GM12892 (cell line): ENCODE measurements at regions not wholly inside any gene's neighbourhood (a gene's known extent, or its start where the extent isn't known, plus 50 kb on each side); places are given as distances from the start of the nearest gene placed in this dataset.
"Not testable (repeated sequence)": the region's sequence is repeated elsewhere in the genome, so short reads cannot be mapped to it uniquely, and the experiment has no call there.

Experiments
- DNase-seq: peaks from one replicate; pipeline ENCODE4 v3.0.0; 2011; ENCODE audit not compliant: insufficient read length
- FAIRE-seq: peaks from 2 replicates; lab custom pipeline; 2011; peaks lifted over from hg19 to GRCh38; lab: Jason Lieb, UNC
- POLR2A ChIP-seq: IDR thresholded peaks from 2 replicates; pipeline ENCODE4 v1.6.1; 2011; ENCODE audit warnings: low read depth, low read length, control low read depth
- POLR2AphosphoS5 ChIP-seq: IDR thresholded peaks from 2 replicates; pipeline ENCODE4 v1.6.1; 2011; ENCODE audit warnings: low read depth, low read length, control low read depth
- TAF1 ChIP-seq: IDR thresholded peaks from 2 replicates; pipeline ENCODE4 v1.6.1; 2011; ENCODE audit warnings: low read depth, mild to moderate bottlenecking, control low read depth, low read length, borderline replicate concordance

DNA sequence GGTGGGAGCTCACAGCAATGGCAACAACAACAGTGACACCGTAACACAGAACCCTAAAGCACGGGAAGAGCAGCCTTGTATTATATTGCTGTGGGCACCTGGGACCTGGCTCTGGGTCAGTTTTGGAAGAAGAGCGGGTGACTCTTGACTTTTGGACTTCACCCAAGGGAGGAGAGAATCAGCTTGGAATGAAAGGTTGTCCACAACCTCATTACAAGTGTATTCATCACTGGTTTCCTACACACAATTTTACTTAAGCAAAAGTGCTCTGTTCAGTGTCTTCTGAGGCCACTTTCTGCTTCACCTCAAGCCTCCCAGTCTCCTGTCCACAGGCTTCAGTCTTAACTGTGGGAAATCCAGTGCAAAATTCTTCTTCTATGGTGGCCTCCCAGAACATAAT is 263.8 kb downstream of the KCNE4 start:
- no peak for TF ChIP-seq TAF1
- no peak for TF ChIP-seq POLR2AphosphoS5
- no peak for TF ChIP-seq POLR2A
- DNase-seq: no peak
- FAIRE-seq: no peak

DNA sequence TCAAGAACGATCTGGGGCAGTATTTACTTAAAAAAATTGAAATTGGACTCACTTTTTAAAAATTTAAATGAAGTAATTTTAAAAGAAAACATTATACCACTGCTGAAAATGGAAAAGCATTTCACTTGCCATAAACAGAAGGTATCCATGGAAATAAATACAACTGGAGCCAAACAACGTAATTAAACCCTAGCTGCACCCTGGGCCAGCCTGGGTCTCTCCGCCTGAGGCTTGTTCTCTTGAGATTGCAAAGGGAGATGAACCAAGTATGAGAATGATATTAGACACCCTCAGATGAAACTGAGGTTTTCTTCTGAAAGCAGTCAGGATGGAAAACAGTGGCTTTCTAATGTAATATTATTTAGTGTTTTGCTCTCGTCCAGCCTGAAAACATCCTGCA is 264.4 kb downstream of the KCNE4 start:
- TF ChIP-seq POLR2AphosphoS5 (no peak), TAF1 (no peak), POLR2A (no peak)
- FAIRE-seq: no peak
- no peak for DNase-seq

DNA sequence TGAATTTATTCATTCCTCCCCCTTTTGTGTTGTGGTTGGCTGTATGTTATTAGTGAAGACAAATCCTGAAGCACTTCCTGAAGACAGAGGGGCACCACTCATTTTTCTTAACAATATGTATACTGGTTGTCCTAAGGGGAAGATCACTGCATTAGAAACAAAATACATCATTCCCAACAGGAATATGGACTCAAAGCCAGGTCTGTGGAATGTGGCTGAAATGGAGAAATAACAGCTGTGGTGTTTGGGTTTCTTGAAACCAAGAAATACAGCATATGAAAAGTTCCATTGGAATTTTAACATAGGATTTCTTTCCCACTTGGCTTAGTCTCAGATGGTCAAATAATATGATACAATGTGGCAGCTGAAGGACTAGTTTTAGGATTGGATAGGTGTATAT is 267.6 kb downstream of the KCNE4 start:
- no peak for FAIRE-seq
- no peak for DNase-seq
- no peak for TF ChIP-seq POLR2AphosphoS5
- TF ChIP-seq POLR2A: no peak
- no peak for TF ChIP-seq TAF1

DNA sequence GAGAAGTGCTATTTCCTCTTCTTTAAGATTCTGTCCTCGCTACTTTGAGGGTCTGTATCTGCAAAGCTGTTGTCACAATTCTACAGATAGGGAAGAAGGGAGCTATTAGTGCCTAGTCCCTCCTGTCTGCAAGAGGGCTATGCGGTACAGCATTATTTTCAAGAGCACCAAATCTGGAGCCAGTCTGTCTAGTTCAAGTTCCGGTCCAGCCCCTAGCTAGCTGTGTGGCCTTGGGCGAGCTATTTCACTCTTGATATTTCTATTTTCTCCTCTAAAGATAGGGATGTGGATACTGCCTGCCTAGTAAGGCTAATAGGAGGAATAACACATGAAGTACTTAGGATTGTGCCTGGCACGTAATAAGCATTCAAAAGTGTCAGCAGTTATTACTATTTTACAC is 272.4 kb downstream of the KCNE4 start:
- FAIRE-seq: no peak
- DNase-seq: no peak
- TF ChIP-seq POLR2AphosphoS5 (no peak), POLR2A (no peak), TAF1 (no peak)

DNA sequence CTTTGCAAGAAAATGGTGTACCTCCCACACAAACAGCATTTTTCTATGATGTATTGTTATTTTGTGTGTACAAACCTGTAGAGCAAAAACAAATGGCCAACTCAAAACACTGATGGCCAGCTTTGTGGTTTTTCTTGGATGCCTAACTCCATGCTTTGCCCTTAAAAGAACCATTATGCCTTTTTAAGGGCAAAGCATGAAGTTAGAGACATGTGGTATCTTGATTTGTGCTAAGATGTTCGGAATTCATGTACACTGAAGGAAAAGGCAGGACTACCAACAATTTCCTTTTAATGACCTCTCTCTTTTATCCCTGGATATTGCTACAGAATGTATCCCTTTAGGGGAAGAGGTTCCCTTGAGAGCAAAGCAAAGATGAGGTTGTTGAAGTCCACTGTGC is 273.6 kb downstream of the SCG2 start:
- TF ChIP-seq TAF1 (no peak), POLR2A (no peak), POLR2AphosphoS5 (no peak)
- no peak for DNase-seq
- FAIRE-seq: no peak

DNA sequence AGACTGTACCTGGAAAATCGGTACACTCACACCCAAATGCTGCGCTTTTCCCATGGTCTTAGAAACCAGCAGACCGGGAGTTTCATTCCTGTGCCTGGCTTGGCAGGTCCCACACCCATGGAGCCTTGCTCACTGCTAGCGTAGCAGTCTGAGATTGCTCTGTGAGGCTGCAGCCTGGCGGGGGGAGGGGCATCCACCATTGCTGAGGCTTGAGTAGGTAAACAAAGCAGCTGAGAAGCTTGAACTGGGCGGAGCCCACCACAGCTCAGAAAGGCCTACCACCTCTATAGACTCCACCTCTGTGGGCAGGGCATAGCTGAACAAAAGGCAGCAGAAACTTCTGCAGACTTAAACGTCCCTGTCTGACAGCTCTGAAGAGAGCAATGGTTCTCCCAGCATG is 271.4 kb downstream of the SCG2 start:
- not testable (repeated sequence) for DNase-seq, FAIRE-seq

DNA sequence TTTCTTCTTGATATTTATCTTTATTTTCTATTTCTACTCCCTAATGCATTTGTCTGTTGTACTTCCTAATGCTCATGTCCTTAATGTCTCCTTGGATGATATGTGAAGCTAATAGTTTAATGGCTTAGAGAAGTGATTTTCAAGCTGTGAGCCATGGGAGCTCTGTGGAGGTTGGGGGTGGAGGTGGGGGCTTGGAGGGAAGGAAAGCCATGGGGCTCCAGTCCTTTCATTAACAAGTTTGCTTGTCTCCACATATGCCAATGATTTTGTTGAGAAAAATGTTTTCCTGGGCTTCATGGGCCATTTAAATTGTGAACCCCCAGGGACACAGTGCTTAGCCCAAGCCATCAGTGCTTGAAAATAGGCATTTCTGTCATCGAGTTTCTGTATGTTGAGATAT is 264.1 kb downstream of the SCG2 start:
- FAIRE-seq (no peak), DNase-seq (no peak)
- TF ChIP-seq POLR2A (no peak), TAF1 (no peak), POLR2AphosphoS5 (no peak)

DNA sequence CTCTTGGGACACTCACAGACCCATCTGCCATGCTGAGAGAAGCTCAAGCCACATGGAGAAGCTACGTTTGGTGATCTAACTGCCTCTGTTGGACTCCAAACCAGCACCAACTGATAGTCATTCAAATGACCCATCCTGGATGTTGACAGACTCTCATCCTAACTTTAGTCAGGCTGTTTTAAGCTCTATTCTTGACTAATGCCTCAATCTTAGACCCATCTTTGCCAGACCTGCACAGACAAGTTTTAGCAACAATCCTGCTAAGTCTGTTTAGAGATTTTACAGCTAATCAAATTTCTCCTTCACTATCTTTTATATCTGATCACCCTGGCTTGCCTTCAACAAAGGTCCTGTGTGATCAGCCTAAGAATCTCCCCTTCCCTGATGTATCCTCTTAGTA is 245.1 kb downstream of the SCG2 start:
- TF ChIP-seq POLR2A (no peak), POLR2AphosphoS5 (no peak), TAF1 (no peak)

DNA sequence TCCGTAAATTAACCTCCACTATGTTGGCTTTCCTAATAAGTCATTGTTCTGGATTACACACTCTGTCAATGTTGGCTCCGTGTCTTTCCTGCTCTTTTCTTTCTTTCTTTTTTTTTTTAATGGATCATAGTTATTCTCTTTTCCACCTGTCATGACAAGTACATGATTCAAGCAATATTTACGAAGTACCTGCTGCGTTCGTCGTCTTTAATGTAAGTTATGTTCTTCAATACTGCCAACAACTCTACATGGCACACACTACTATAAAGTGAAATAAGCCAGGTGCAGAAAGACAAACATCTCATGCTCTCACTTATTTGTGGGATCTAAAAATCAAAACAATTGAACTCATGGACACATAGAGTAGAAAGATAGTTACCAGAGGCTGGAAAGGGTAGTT is 239.1 kb downstream of the SCG2 start:
- no peak for TF ChIP-seq POLR2A
- no peak for TF ChIP-seq POLR2AphosphoS5
- no peak for TF ChIP-seq TAF1
- no peak for DNase-seq
- no peak for FAIRE-seq

More for the DNA sequence above, 245.1 kb downstream of the SCG2 start:
- DNase-seq (no peak), FAIRE-seq (no peak)

DNA sequence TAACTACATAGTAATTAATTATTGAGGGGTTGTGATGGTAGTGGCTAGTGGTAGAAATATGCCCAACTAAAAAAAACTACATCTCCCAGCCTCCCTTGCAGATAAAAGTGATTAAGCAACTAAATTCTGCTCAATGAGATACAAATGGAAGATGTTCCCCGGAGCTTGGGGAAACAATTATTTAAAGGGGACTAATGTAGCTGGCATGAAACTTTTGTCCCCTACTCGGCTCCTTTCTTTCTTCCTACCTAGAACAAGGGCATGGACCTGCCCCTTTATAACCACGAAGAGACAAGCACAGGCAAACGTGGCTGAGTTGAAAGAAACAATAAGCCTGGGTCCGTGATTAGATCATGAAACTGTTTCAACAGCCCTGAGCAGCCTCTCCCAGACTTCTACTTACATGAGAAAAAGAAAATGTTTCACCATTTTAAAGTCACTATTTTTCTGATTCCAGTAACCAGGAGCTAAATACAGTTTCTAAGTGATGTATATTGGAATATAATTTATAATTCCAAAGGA is 236.9 kb downstream of the SCG2 start:
- no peak for FAIRE-seq
- no peak for DNase-seq
- TF ChIP-seq TAF1: no peak
- TF ChIP-seq POLR2AphosphoS5: no peak
- TF ChIP-seq POLR2A: no peak

DNA sequence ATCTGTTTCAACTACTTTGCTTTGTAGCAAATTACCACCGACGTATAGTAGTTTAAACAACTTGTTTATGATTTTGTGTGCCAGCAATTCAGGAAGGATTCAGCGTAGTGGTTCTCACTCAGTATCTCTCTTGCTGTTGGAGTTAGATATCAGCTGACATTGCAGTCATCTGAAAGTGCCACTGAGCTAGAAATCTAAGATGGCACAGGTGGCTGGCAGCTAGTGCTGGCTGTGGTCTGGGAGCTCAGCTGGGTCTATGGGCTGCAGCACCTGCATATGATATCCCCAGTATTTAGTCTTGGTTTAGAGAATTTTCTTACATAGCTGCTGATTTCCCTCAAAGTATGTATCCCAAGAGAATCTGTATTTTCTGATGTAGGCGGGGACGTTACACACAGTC is 235.6 kb downstream of the SCG2 start:
- FAIRE-seq (no peak), DNase-seq (no peak)
- TF ChIP-seq TAF1 (no peak), POLR2AphosphoS5 (no peak), POLR2A (no peak)

DNA sequence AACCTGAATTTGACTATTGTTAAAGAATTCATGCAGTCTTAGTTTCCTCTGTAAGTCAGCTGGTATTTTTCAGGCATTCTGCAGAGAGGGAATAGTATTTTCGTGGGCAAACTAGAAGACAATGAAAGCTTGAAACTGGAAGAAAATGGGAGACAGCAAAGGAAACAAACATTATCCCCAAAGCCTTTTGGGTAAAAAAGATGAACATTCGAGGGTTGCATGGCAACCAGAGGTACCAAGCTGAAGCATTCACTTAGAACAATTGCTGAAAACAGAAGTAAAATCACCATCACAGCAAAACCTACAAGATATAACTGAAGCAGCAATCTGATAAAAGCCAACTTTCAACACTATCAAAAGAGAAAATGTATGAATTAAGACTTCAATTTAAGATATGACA is 233.7 kb downstream of the SCG2 start:
- no peak for FAIRE-seq

DNA sequence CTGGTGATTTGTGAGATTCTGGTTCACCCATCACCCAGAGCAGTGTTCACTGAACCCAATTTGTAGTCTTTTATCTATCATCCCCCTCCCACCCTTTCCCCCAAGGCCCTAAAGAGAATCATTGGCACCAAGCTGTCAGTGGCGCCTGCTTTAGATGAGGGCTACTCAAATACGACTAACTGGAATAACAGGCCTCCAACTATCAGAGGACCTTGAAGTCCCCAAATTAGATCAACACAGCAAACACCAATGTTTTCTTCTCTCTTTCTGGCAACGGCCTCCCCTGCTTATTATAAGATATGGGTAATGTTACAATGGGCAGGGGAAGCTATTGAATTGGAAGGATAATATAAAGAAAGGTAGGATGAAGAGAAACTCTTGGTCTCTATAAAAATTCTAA is 232.3 kb downstream of the SCG2 start:
- TF ChIP-seq POLR2A: no peak
- no peak for TF ChIP-seq TAF1
- TF ChIP-seq POLR2AphosphoS5: no peak
- DNase-seq (no peak), FAIRE-seq (no peak)

More for the DNA sequence above, 233.7 kb downstream of the SCG2 start:
- no peak for DNase-seq
- TF ChIP-seq TAF1 (no peak), POLR2AphosphoS5 (no peak), POLR2A (no peak)
